B cell (primary cell): ENCODE measurements at regions not wholly inside any gene's neighbourhood (a gene's known extent, or its start where the extent isn't known, plus 50 kb on each side); places are given as distances from the start of the nearest gene placed in this dataset.

Experiments
- ATAC-seq: fragments of 200-7000 bp; cut with Tn5 transposase; one replicate; pipeline ENCODE4 v1.10.0; 2021; ENCODE audit warnings: low read depth, mild to moderate bottlenecking, moderate number of reproducible peaks, moderate library complexity
- CTCF ChIA-PET: fragments of 350-600 bp; sonication (Branson Sonifier 250); formaldehyde crosslinking; loops from one replicate; lab custom pipeline; 2021; ENCODE audit warnings: antibody characterized with exemption, inconsistent platforms; lab: Charles Lee
- POLR2A ChIA-PET: fragments of 350-600 bp; sonication (Branson Sonifier 250); formaldehyde crosslinking; loops from one replicate; lab custom pipeline; 2021; ENCODE audit warnings: antibody characterized with exemption; lab: Charles Lee
- DNase-seq: peaks from one replicate; pipeline ENCODE4 v3.0.0; 2013
- H2AFZ ChIP-seq: 2 replicates; pipeline ENCODE4 v1.6.1; 2012; ENCODE audit warnings: mild to moderate bottlenecking, low read depth, low read length; ENCODE audit not compliant: insufficient read depth, poor library complexity, severe bottlenecking
- H3K27ac ChIP-seq, 2 donors: 1 replicate in 1 of 2; 2 replicates in 1 of 2; pipeline ENCODE4 v1.5.1; 2012 to 2013; ENCODE audit warnings: low read length in 2 of 2, mild to moderate bottlenecking in 2 of 2, moderate library complexity in 1 of 2
- H3K27me3 ChIP-seq, 4 experiments: fragments of 200-600 bp in 1 of 4; sonication (generic) in 1 of 4; replicated peaks in 1 of 4; 1 replicate in 2 of 4; 2 replicates in 2 of 4; pipeline versions ENCODE4 v1.6.1 to v1.7.0; 2013 to 2016; ENCODE audit warnings: low read length in 3 of 4, mild to moderate bottlenecking in 2 of 4, mixed read lengths in 1 of 4, moderate library complexity in 1 of 4; ENCODE audit not compliant: insufficient read depth in 4 of 4, control insufficient read depth in 3 of 4; ENCODE audit errors: control extremely low read depth in 1 of 4
- H3K36me3 ChIP-seq, 2 experiments: replicated peaks in 1 of 2; 1 replicate in 1 of 2; 2 replicates in 1 of 2; pipeline versions ENCODE4 v1.6.1 to v1.7.1; 2013; ENCODE audit warnings: low read length in 1 of 2; ENCODE audit not compliant: insufficient read depth in 2 of 2, control insufficient read depth in 1 of 2; ENCODE audit errors: control extremely low read depth in 1 of 2, extremely low read depth in 1 of 2
- H3K4me1 ChIP-seq, 2 donors: fragments of 200-600 bp in 1 of 2; sonication (generic) in 1 of 2; 1 replicate in 1 of 2; 2 replicates in 1 of 2; pipeline versions ENCODE4 v1.5.1 to v1.6.1; 2013 to 2017; ENCODE audit warnings: low read length in 2 of 2; ENCODE audit not compliant: control insufficient read depth in 2 of 2, insufficient read depth in 2 of 2
- H3K4me2 ChIP-seq: replicated peaks from 2 replicates; pipeline ENCODE3; 2012; ENCODE audit warnings: mild to moderate bottlenecking, low read depth, low read length; ENCODE audit not compliant: poor library complexity, severe bottlenecking
- H3K4me3 ChIP-seq, 5 experiments: fragments of 200-600 bp in 1 of 5; sonication (generic) in 1 of 5; 1 replicate in 3 of 5; 2 replicates in 2 of 5; pipeline versions ENCODE4 v1.5.1 to v1.7.0; 2011 to 2016; ENCODE audit warnings: low read length in 4 of 5, mild to moderate bottlenecking in 4 of 5, low read depth in 2 of 5, control low read depth in 1 of 5, moderate library complexity in 1 of 5; ENCODE audit not compliant: insufficient read depth in 1 of 5; ENCODE audit errors: control extremely low read depth in 1 of 5, extremely low read depth in 1 of 5
- H3K79me2 ChIP-seq: fragments of 200-600 bp; sonication (generic); one replicate; pipeline ENCODE4 v1.6.0; 2016; ENCODE audit warnings: low read length; ENCODE audit not compliant: control insufficient read depth, insufficient read depth
- H3K9ac ChIP-seq: fragments of 200-600 bp; sonication (generic); 2 replicates; pipeline ENCODE4 v1.6.1; 2017; ENCODE audit warnings: mild to moderate bottlenecking, low read length, moderate library complexity
- H3K9me3 ChIP-seq, 3 donors: one replicate each; pipeline versions ENCODE4 v1.6.1 to v1.7.1; 2013; ENCODE audit warnings: low read length in 2 of 3; ENCODE audit not compliant: control insufficient read depth in 2 of 3, insufficient read depth in 1 of 3; ENCODE audit errors: control extremely low read depth in 1 of 3
- H4K20me1 ChIP-seq: 2 replicates; pipeline ENCODE4 v1.6.0; 2012; ENCODE audit warnings: mild to moderate bottlenecking, low read length; ENCODE audit not compliant: insufficient read depth, control insufficient read depth, poor library complexity, severe bottlenecking
- H3K27ac Mint-ChIP-seq: one replicate; pipeline ENCODE4 v1.8.0; 2021; ENCODE audit warnings: mixed read lengths
- H3K27me3 Mint-ChIP-seq: one replicate; pipeline ENCODE4 v1.8.0; 2021; ENCODE audit warnings: mixed read lengths
- H3K4me1 Mint-ChIP-seq: one replicate; pipeline ENCODE4 v1.8.0; 2021; ENCODE audit warnings: mixed read lengths
- H3K4me3 Mint-ChIP-seq: one replicate; pipeline ENCODE4 v1.8.0; 2021; ENCODE audit warnings: mixed read lengths
- H3K9me3 Mint-ChIP-seq: one replicate; pipeline ENCODE4 v1.8.0; 2022; ENCODE audit warnings: mixed read lengths; ENCODE audit not compliant: insufficient read depth
- CTCF ChIP-seq: fragments of 200-600 bp; IDR thresholded peaks from one replicate; pipeline ENCODE4 v1.8.0; 2022; ENCODE audit warnings: antibody characterized with exemption, mild to moderate bottlenecking
- EZH2 ChIP-seq: IDR thresholded peaks from 2 replicates; pipeline ENCODE4 v1.6.1; 2012; ENCODE audit warnings: borderline replicate concordance, low read depth, mild to moderate bottlenecking, moderate library complexity, low read length; ENCODE audit not compliant: insufficient read depth, poor library complexity, severe bottlenecking
- WGBS: methylation state at CpG from one replicate; pipeline ENCODE4 v1.1.5; 2013; ENCODE audit warnings: missing lambda C conversion rate; ENCODE audit not compliant: insufficient coverage; 5-methylcytosine and 5-hydroxymethylcytosine counted together
- intact Hi-C: fragments of 100-400 bp; cut with micrococcal nuclease; formaldehyde crosslinking; loops from one replicate; pipeline ENCODE4 v1.10.0; 2022

GRCh38 chr6:66478705-66479104 lies 771.7 kb upstream of the EYS start:
- Histone ChIP-seq H3K79me2 (no peaks in the 10 kb centered on the region), H3K9me3 (peaks cover 0 to 19% (median 0%) of the 10 kb centered on the region in 3 donors), H4K20me1 (no peaks in the 10 kb centered on the region), H3K27ac (no peak overlapping the region), H3K4me3 (no peak overlapping the region), H3K4me2 (no peak overlapping the region), H3K4me1 (no peaks in the 10 kb centered on the region), H2AFZ (no peak overlapping the region), H3K36me3 (no peaks in the 10 kb centered on the region), H3K27me3 (no peaks in the 10 kb centered on the region), H3K9ac (no peak overlapping the region)
- Mint-ChIP-seq H3K4me3 (no peak overlapping the region), H3K27me3 (no peaks in the 10 kb centered on the region), H3K4me1 (no peaks in the 10 kb centered on the region), H3K27ac (no peak overlapping the region), H3K9me3 (peaks cover 11% of the 10 kb centered on the region)
- ChIA-PET CTCF (no interaction called here), POLR2A (no interaction called here)
- intact Hi-C loops, result no loop called here
- no peak for DNase-seq
- ATAC-seq, result no peak
- no peak for TF ChIP-seq EZH2
- TF ChIP-seq CTCF, result no peak
- WGBS, result 96% methylated on average over 4 of the region's 6 CpGs

GRCh38 chr6:66435321-66435720 lies 728.3 kb upstream of the EYS start:
- no peaks in the 10 kb centered on the region for H3K27me3 ChIP-seq
- ChIA-PET CTCF (no interaction called here), POLR2A (no interaction called here)
- no peaks in the 10 kb centered on the region for H4K20me1 ChIP-seq
- H3K79me2 ChIP-seq, result no peaks in the 10 kb centered on the region
- no peak overlapping the region for H3K4me3 ChIP-seq
- intact Hi-C loops, result no loop called here
- no peaks in the 10 kb centered on the region for H3K36me3 ChIP-seq
- H3K4me1 Mint-ChIP-seq, result no peaks in the 10 kb centered on the region
- no peak overlapping the region for H3K9ac ChIP-seq
- TF ChIP-seq EZH2 (no peak), CTCF (no peak)
- H3K9me3 Mint-ChIP-seq, result peaks cover 2% of the 10 kb centered on the region
- no peak overlapping the region for H3K4me3 Mint-ChIP-seq
- ATAC-seq (no peak), DNase-seq (no peak)
- H3K4me2 ChIP-seq, result no peak overlapping the region
- no peak overlapping the region for H2AFZ ChIP-seq
- WGBS, result 100% methylated on average over 3 of the region's 5 CpGs
- no peak overlapping the region for H3K27ac Mint-ChIP-seq
- H3K27ac ChIP-seq, result no peak overlapping the region
- no peaks in the 10 kb centered on the region for H3K9me3 ChIP-seq
- no peaks in the 10 kb centered on the region for H3K4me1 ChIP-seq
- no peaks in the 10 kb centered on the region for H3K27me3 Mint-ChIP-seq
